Lung (tissue), 11 donors: ENCODE measurements at regions not wholly inside any gene's neighbourhood (a gene's known extent, or its start where the extent isn't known, plus 50 kb on each side); places are given as distances from the start of the nearest gene placed in this dataset.

Experiments used
- ATAC-seq: fragments of 200-7000 bp; cut with Tn5 transposase; one replicate; pipeline ENCODE4 v1.9.1; 2020; ENCODE audit warnings: moderate number of reproducible peaks; ENCODE audit not compliant: insufficient read depth, low FRiP score
- DNase-seq, 3 donors: peaks; one replicate each; pipeline ENCODE4 v3.0.0-alpha.2; 2013 to 2017
- H3K27ac ChIP-seq, 2 donors: one replicate each; pipeline ENCODE4 v1.5.1; 2013; ENCODE audit warnings: mild to moderate bottlenecking in 2 of 2, moderate library complexity in 2 of 2, control low read depth in 1 of 2, inconsistent platforms in 1 of 2, low read depth in 1 of 2, low read length in 1 of 2
- H3K27me3 ChIP-seq, 3 donors: one replicate each; pipeline ENCODE4 v1.5.1; 2013; ENCODE audit warnings: low read length in 2 of 3; ENCODE audit not compliant: control insufficient read depth in 3 of 3, insufficient read depth in 3 of 3
- H3K36me3 ChIP-seq, 4 donors: one replicate each; pipeline ENCODE4 v1.5.1; 2013; ENCODE audit warnings: low read length in 4 of 4, mild to moderate bottlenecking in 1 of 4, moderate library complexity in 1 of 4; ENCODE audit not compliant: control insufficient read depth in 4 of 4, insufficient read depth in 4 of 4
- H3K4me1 ChIP-seq, 5 donors: one replicate each; pipeline ENCODE4 v1.5.1; 2013; ENCODE audit warnings: low read length in 5 of 5, mild to moderate bottlenecking in 2 of 5, moderate library complexity in 1 of 5; ENCODE audit not compliant: control insufficient read depth in 5 of 5, insufficient read depth in 5 of 5
- H3K4me3 ChIP-seq: one replicate; pipeline ENCODE4 v1.5.1; 2013; ENCODE audit warnings: mild to moderate bottlenecking, control low read depth, moderate library complexity
- H3K9ac ChIP-seq, 2 donors: one replicate each; pipeline ENCODE4 v1.5.1; 2013; ENCODE audit warnings: low read length in 2 of 2, control low read depth in 1 of 2; ENCODE audit not compliant: insufficient read depth in 1 of 2
- H3K9me3 ChIP-seq, 4 donors: one replicate each; pipeline ENCODE4 v1.5.1; 2013; ENCODE audit warnings: low read length in 3 of 4, mild to moderate bottlenecking in 1 of 4, moderate library complexity in 1 of 4; ENCODE audit not compliant: control insufficient read depth in 4 of 4, insufficient read depth in 3 of 4
- WGBS, 2 donors: extraction: QIAGEN DNeasy Blood & Tissue Kit; methylation state at CpG; one replicate each; pipeline ENCODE4 v1.1.7; 2013; 5-methylcytosine and 5-hydroxymethylcytosine counted together
- TF ChIP-seq, protein P1 (sequence below): IDR thresholded peaks from 2 replicates; pipeline ENCODE4 v1.5.1; 2012; ENCODE audit warnings: mild to moderate bottlenecking; ENCODE audit errors: control extremely low read depth, extremely low read depth
- donor health status: control.
- donor health status: control.
- donor health status: Bipolar disorder and iron deficiency.
- donor health status: healthy.
- donor health status: DM: yes; HTN: yes; CAD: no.

DNA sequence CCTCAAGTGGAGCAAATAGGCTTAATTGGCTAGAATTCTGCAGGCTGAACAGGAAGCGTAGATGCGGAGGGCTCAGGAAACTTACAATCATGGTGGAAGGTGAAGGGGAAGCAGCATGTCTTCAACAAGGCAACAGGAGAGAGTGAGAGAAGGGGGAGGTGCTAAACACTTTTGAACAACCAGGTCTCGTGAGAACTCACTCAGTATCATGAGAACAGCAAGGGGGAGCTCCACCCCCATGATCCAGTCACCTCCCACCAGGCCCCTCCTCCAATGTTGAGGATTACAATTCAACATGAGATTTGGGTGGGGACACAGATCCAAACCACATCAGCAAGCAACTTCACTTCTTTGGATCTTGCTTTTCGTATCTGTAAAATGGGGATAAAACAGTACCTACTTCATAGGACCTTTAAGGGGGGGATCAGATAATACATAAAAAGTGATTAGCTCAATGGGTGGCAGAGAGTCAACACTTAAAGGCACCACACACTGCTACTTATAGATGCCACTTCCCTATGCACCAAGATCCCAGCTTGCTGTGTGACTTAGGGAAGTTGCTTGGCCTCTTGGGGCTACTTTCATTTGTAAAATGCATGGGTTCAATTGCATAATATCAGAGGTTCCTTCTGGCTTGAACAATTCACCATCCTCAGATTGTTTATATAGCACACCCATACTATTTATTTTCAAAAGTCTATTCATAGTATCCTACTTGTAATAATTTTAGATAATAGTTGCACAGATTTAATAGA, 184.8 kb upstream of the RPH3A start:
- peaks cover 0 to 2% (median 0%) of the 10 kb centered on the region in 5 donors for H3K4me1 ChIP-seq
- H3K27ac ChIP-seq: peak overlapping the region in 1 of 2 donors; percentile 6
- ATAC-seq (no peak), DNase-seq (no peak)
- H3K27me3 ChIP-seq: no peaks in the 10 kb centered on the region
- H3K9me3 ChIP-seq: no peaks in the 10 kb centered on the region
- TF ChIP-seq, protein P1, sequence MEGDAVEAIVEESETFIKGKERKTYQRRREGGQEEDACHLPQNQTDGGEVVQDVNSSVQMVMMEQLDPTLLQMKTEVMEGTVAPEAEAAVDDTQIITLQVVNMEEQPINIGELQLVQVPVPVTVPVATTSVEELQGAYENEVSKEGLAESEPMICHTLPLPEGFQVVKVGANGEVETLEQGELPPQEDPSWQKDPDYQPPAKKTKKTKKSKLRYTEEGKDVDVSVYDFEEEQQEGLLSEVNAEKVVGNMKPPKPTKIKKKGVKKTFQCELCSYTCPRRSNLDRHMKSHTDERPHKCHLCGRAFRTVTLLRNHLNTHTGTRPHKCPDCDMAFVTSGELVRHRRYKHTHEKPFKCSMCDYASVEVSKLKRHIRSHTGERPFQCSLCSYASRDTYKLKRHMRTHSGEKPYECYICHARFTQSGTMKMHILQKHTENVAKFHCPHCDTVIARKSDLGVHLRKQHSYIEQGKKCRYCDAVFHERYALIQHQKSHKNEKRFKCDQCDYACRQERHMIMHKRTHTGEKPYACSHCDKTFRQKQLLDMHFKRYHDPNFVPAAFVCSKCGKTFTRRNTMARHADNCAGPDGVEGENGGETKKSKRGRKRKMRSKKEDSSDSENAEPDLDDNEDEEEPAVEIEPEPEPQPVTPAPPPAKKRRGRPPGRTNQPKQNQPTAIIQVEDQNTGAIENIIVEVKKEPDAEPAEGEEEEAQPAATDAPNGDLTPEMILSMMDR: no peak
- H3K4me3 ChIP-seq: no peak overlapping the region
- 59 to 67% methylated on average over 4 of the region's 4 CpGs for WGBS, 2 donors
- H3K36me3 ChIP-seq: no peaks in the 10 kb centered on the region
- no peak overlapping the region for H3K9ac ChIP-seq

DNA sequence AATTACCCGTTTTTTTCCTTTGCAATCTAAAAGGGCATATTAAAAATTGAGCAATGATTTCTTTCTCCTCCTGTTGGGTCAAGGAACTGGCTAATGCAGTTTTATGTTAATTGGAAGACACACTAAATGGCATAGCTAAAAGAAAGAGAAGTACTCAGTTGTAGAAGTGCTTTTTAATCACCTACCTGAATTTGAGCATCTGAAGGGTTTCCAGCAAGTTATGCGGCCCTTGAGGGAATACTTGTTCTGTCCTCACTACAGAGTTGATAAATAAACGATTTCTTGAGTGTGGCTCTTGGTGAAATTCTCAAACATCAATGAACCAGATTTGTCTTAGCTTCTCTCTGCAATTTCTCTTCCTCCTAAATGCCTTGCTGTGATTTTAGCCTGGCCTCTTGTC, 184.1 kb upstream of the RPH3A start:
- Histone ChIP-seq H3K9ac (no peak overlapping the region), H3K27me3 (no peaks in the 10 kb centered on the region), H3K4me1 (peaks cover 0 to 2% (median 0%) of the 10 kb centered on the region in 5 donors), H3K36me3 (no peaks in the 10 kb centered on the region), H3K9me3 (no peaks in the 10 kb centered on the region), H3K4me3 (no peak overlapping the region), H3K27ac (no peak overlapping the region)
- 54 to 73% methylated on average over 3 of the region's 3 CpGs for WGBS, 2 donors
- ATAC-seq (no peak), DNase-seq (peak in 2 of 3 donors; percentile 29 to 36)
- TF ChIP-seq, protein P1: no peak

DNA sequence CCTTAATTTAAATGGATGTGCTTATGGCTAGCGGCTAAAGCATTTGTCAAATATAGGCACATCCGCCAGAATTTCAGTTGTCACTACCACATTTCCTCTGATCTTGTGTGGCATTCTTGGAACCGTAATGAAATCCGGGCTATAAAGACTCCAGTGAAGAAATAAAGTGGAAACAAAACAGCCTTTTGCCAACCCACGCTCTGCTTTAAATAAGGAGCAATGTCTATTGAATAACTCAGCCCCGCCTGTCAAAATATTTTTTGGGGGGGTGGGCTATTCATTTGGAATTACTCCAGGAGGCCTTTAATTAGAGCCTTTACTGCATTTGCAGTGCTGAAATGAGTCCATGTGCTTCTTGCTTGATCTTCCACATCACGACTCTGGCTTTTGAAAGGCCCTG, 179.6 kb upstream of the RPH3A start:
- no peaks in the 10 kb centered on the region for H3K4me1 ChIP-seq

More for the DNA sequence above, 179.6 kb upstream of the RPH3A start:
- 79 to 80% methylated on average over 7 of the region's 7 CpGs for WGBS, 2 donors
- no peak for DNase-seq
- no peak for ATAC-seq
- Histone ChIP-seq H3K9ac (no peak overlapping the region), H3K36me3 (no peaks in the 10 kb centered on the region), H3K27ac (no peak overlapping the region), H3K9me3 (no peaks in the 10 kb centered on the region), H3K4me3 (no peak overlapping the region), H3K27me3 (no peaks in the 10 kb centered on the region)
- TF ChIP-seq, protein P1: no peak
